ENCODE measurements at regions not wholly inside any gene's neighbourhood (a gene's known extent, or its start where the extent isn't known, plus 50 kb on each side); places are given as distances from the start of the nearest gene placed in this dataset.
"Not testable (repeated sequence)": the region's sequence is repeated elsewhere in the genome, so short reads cannot be mapped to it uniquely, and the experiment has no call there.

GRCh38 chr5:10921160-10921559 is 160.1 kb upstream of the DAP start:
- DNase-seq (ENCODE audit: low spot score): no peak

GRCh38 chr5:10920400-10920799 is 159.4 kb upstream of the DAP start:
- DNase-seq (ENCODE audit: low spot score): no peak

DNA sequence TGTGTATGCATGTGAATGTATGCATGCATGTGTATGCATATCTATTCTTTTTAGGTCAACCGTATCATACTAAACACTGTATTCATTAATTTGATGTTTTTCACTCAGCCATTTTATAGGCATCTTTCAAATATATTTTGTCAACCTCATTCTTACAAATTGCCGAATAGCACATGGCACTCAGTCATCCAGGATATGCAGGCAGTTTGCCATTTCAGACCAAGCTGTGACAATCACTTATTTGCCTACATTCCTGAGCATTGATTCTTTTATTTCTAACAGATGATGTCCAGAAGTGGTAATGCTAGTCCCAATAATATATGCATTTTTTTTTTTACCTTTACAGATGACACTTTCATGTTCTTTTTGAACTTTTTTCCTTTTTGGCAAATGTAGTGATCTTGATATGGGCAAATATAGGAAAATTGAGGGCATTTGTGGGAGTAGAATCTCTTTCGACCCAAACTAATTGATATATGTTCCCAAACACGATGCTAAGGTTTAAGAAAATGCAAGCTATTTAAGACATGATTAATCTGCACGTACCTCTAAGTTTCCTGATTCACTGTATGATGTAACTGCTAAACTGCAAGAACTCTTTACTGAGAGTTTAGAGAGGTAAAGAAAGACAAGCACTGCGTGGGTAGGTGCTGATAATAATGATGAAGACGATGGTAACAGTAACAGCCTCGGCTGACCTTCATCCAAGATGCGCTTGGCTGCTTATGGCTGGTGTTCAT is 153.9 kb upstream of the DAP start:
- no peak for DNase-seq (ENCODE audit: low spot score)

DNA sequence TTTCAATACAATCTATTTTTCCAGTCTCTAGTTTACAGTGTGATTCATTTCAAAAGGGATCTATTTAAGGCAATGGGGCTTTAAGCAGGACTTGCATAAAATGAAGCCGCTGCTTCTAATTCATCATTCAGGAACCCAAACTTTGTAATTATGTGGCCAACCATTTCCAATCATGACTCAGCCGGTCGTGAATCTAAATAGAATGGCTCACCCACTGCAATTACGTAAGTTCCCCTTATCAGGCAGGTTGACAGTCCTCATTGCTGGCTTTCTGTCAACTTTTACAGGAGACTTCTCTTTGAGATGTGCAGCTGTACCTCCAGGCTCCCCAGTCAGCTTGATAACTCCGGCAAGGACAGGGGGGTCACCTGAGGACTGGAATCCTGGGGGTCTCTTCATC is 152.8 kb upstream of the DAP start:
- peak; percentile 9 for DNase-seq (ENCODE audit: low spot score)

DNA sequence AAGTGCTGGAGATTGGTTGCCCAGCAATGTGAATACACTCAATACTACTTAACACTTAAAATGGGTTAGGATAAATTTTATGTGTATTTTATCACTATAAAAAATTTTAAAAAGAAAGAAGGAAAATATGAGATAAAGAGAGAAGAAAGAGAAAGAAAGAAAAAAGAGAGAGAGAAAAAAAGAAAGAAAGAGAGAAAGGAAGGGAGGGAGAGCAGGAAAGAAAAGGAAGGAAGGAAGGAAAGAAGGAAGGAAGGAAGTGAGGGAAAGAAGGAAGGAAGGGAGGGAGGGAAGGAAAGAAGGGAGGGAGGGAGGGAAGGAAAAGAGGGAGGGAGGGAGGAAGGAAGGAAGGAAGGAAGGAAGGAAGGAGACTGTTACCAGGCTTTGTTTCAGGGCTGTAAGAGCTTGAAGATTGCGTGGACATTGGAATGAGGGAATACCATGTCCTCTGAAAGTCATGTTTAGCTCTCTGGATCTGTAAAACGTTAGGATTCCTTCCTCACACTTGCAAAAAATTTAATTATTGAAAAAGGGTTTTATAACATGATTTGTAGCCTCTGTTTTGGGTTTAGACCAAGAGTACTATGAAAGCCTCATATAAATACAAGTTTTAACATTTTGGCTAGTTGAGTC is 152.3 kb upstream of the DAP start:
- DNase-seq (ENCODE audit: low spot score): no peak

GRCh38 chr5:10912435-10912834 is 151.4 kb upstream of the DAP start:
- DNase-seq (ENCODE audit: low spot score): no peak

GRCh38 chr5:10910261-10910660 is 149.2 kb upstream of the DAP start:
- DNase-seq (ENCODE audit: low spot score): no peak

- DNase-seq (ENCODE audit: low spot score): no peak
Measured at GRCh38 chr5:10904862-10905432, 143.9 kb upstream of the DAP start.

- no peak for DNase-seq (ENCODE audit: low spot score)
Measured at GRCh38 chr5:10903786-10904560, 142.9 kb upstream of the DAP start.

DNA sequence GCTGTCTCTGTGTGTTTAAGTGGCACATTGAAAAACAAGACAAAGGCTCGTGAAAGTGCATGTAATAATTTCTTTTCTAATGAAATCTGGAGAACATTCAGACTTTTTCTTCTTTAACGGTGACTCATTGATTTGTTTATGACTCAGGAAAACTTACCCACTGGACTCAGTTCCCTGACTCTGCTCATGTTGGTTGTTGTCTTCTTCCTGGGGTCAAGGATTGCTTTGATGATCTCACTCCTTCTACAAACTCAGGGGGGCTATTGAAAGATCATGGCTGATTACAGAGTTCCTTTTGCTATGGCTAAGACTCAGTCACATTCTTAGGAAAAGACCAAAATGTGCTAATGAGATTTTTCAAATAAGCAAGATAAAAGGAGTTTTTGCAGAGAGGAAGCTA is 141.1 kb upstream of the DAP start:
- no peak for DNase-seq (ENCODE audit: low spot score)

DNA sequence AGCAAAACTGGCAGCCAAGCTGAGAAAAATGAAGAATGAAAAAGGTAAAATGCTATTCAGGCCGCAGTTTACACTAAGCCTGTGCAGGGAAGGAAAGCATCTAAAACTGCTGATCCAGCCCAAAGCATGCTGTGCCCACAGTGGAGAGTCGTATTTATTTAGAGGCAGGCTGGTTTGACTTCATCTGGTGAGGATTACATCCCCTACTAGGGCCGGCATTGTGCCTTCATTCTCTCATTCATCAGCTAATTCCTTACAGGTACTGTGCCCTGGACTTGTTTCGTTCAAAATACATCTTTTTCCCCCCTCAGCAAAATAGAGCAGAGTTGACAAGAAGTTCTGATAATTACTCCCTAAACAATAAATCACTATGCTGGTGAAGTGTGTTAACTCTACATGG is 137.5 kb upstream of the DAP start:
- DNase-seq (ENCODE audit: low spot score): no peak

DNA sequence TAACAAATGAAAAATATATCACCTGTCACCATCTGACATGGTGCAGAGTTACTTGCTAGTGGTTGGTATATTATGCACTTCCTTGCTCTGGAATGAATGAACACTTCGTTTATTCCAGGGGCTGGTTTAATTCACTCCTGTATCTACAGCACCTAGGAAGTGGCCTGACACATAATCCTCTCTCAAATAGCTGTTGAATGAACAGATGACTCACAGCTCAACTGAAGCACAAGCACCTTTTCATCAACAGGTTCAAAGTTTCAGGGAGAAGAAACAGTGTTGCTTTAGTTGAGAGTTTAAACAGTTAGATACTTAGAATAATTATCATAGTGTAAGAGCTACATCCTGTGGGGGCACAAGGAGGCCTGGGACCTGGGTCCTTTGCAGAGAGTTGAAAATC is 135.0 kb upstream of the DAP start:
- DNase-seq (ENCODE audit: low spot score): no peak

- DNase-seq (ENCODE audit: low spot score): no peak
Measured at GRCh38 chr5:10894445-10895054, 133.5 kb upstream of the DAP start.

- no peak for DNase-seq (ENCODE audit: low spot score)
Measured at GRCh38 chr5:10892911-10893215, 131.8 kb upstream of the DAP start.

DNA sequence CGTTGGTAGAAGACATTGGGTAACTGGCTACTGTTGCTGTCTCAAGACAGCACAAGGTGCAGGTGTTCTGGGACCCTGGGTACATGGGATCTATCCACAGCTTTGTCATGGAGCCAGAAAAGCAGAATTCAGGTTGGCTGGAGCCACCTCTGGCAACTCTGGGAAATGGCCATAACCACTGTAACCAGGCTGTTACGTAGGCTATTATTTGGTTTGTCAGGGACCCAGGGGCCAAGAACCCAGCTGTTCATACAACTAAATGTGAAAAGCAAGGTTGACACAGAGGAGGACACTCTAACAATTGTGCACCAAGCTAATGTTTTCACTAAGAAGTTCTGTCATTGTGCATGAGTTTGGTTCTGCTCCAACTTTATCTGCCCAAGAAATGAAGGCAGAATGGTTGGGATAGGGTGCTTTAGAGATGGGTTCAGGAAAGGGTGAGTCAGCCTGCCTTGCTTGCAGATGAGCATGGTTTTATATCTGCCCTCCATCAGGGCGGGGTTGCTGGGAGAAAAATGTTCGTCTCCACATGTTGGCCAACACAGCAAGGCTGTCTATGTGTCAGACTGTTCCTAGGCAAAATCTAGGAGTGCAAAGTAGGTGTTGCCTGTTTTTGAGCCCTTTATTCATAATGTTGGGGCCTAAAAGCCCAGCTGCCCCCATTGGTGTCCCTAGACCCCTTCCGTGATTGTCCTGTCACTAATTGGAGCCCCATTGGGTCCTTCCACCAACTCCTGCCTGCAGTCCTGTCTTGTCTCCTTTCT is 131.3 kb upstream of the DAP start:
- DNase-seq (ENCODE audit: low spot score): no peak

GRCh38 chr5:10891193-10891592 is 130.2 kb upstream of the DAP start:
- no peak for DNase-seq (ENCODE audit: low spot score)

- DNase-seq (ENCODE audit: low spot score): no peak
Measured at GRCh38 chr5:10886497-10886896, 125.5 kb upstream of the DAP start.

- DNase-seq (ENCODE audit: low spot score): no peak
Measured at GRCh38 chr5:10885026-10885425, 124.0 kb upstream of the DAP start.

GRCh38 chr5:10883945-10884344 is 122.9 kb upstream of the DAP start:
- not testable (repeated sequence) for DNase-seq (ENCODE audit: low spot score)

GRCh38 chr5:10880934-10881333 is 119.9 kb upstream of the DAP start:
- DNase-seq (ENCODE audit: low spot score): no peak

- DNase-seq (ENCODE audit: low spot score): not testable (repeated sequence)
Measured at GRCh38 chr5:10876996-10877395, 116.0 kb upstream of the DAP start.
